ENCODE measurements at regions not wholly inside any gene's neighbourhood (a gene's known extent, or its start where the extent isn't known, plus 50 kb on each side); places are given as distances from the start of the nearest gene placed in this dataset.

- no peak for DNase-seq
Measured at GRCh38 chr5:100974082-100974481, 71.0 kb upstream of the ST8SIA4 start.

- no peak for DNase-seq
Measured at GRCh38 chr5:100970646-100971255, 67.7 kb upstream of the ST8SIA4 start.

- no peak for DNase-seq
Measured at GRCh38 chr5:100965291-100965690, 62.2 kb upstream of the ST8SIA4 start.
